Bronchial epithelial cell (primary cell): ENCODE measurements at regions not wholly inside any gene's neighbourhood (a gene's known extent, or its start where the extent isn't known, plus 50 kb on each side); places are given as distances from the start of the nearest gene placed in this dataset.

Experiments
- DNase-seq: peaks from one replicate; pipeline ENCODE4 v3.0.0-alpha.2; 2010; ENCODE audit warnings: low read depth
- FAIRE-seq: peaks from 2 replicates; lab custom pipeline; 2011; peaks lifted over from hg19 to GRCh38; lab: Jason Lieb, UNC
- H3K27me3 ChIP-seq: 2 replicates; pipeline ENCODE4 v1.5.1; 2011; ENCODE audit warnings: low read length; ENCODE audit not compliant: control insufficient read depth, insufficient read depth
- H3K36me3 ChIP-seq: 2 replicates; pipeline ENCODE4 v1.5.1; 2011; ENCODE audit warnings: low read length; ENCODE audit not compliant: control insufficient read depth, insufficient read depth
- H3K4me3 ChIP-seq: 2 replicates; pipeline ENCODE4 v1.5.1; 2011; ENCODE audit warnings: mild to moderate bottlenecking, low read depth, low read length, control low read depth
- TF ChIP-seq, protein P1 (sequence below): IDR thresholded peaks from 2 replicates; pipeline ENCODE4 v1.5.1; 2011; ENCODE audit warnings: mild to moderate bottlenecking, moderate library complexity, low read length, control low read depth, inconsistent platforms; ENCODE audit not compliant: insufficient read depth, severe bottlenecking

DNA sequence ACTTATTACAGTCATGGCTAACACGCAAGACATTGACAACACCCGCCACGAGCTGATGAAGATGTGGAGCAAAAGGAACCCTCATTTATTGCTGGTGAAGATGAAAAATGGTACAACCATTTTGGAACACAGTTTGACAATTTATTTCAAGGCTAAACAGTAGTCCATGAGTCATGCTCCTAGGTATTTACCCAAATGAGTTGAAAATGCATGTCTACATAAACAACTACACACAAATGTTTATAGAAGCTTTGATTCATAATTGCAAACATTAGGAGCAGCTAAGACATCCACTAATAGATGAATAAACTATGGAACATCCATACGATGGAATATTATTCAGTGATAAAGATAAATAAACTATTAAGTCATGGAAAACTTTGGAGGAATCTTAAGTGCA, 580.1 kb downstream of the RAPGEF2 start:
- no peak overlapping the region for H3K4me3 ChIP-seq
- H3K27me3 ChIP-seq: no peaks in the 10 kb centered on the region
- no peak for FAIRE-seq
- TF ChIP-seq, protein P1, sequence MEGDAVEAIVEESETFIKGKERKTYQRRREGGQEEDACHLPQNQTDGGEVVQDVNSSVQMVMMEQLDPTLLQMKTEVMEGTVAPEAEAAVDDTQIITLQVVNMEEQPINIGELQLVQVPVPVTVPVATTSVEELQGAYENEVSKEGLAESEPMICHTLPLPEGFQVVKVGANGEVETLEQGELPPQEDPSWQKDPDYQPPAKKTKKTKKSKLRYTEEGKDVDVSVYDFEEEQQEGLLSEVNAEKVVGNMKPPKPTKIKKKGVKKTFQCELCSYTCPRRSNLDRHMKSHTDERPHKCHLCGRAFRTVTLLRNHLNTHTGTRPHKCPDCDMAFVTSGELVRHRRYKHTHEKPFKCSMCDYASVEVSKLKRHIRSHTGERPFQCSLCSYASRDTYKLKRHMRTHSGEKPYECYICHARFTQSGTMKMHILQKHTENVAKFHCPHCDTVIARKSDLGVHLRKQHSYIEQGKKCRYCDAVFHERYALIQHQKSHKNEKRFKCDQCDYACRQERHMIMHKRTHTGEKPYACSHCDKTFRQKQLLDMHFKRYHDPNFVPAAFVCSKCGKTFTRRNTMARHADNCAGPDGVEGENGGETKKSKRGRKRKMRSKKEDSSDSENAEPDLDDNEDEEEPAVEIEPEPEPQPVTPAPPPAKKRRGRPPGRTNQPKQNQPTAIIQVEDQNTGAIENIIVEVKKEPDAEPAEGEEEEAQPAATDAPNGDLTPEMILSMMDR: no peak
- no peaks in the 10 kb centered on the region for H3K36me3 ChIP-seq
- peak; percentile 52 for DNase-seq

DNA sequence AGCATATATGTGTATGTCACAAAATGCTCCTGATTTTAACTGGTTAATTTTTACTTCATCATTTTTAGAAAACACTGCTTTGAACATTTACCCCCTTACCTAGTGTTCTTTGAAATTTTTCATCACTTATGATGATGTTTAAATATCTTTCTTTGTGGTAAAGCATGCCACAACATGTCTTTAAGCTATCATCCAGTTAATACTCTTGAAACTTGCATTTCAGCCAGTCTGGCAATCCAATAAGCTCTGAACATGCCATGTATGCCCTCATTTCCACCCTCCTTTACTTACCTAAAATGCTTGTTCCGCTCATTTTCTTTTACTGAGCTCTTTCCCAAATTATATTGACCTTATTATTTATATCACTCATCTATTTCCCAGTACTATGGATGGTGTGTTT, 581.2 kb downstream of the RAPGEF2 start:
- DNase-seq (peak; percentile 65), FAIRE-seq (no peak)
- no peak overlapping the region for H3K4me3 ChIP-seq

DNA sequence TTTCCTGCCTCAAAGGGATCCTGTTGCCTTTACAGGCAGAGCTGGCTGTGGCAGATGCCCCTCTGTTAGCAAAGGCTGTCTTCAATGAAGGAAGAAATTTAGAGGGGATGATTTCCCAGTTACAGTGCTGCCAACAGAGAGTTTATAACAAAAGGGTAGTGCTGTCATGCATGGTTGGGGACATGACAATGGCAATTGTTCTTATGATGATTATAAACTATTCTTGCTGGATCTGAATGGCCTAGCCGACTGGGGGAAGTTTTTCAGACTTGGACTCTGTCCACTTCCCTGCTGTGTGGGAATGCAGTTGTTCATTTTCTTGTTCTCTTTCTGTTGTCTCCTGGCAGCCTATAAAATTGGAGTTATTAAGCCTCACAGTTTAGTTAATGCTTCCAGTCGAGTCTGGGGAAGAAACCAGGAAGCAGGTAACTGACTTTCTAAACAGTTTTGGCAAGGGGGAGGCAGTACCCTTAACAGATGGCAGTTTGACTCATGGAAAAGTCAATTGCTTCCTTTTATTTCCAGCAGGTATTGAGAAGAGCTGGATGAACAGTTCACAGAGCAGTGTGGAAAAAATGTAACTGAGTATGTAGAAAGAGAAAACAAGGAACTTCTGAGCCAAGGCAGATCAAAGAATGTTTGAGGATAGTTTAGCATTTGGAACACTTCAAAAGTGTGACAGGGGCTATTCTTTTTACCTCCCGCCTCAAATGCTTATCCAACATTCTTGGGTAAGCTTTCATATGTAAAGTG, 582.6 kb downstream of the RAPGEF2 start:
- no peak for FAIRE-seq
- no peak overlapping the region for H3K4me3 ChIP-seq
- TF ChIP-seq, protein P1: no peak

More for the DNA sequence above, 581.2 kb downstream of the RAPGEF2 start:
- TF ChIP-seq, protein P1: no peak
- Histone ChIP-seq H3K36me3 (no peaks in the 10 kb centered on the region), H3K27me3 (no peaks in the 10 kb centered on the region)

DNA sequence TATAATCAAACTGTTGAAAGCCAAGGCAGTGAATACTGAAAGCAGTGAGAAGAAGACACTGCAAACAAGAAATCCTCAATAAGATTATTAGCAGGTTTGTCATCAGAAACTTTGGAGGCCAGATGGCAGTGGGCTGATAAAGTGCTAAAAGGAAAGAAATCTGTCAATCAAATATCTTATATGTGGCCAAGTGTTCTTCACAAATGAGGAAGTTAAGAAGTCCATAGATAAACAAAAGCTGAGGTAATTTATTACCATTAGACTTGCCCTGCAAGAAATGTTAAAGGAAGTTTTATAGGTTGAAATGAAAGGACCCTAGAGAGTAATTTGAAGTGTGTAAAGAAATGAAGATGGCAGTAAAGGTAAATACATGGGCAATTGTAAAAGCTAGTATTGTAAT, 586.6 kb downstream of the RAPGEF2 start:
- H3K36me3 ChIP-seq: no peaks in the 10 kb centered on the region
- DNase-seq (no peak), FAIRE-seq (no peak)
- no peak overlapping the region for H3K4me3 ChIP-seq
- H3K27me3 ChIP-seq: no peaks in the 10 kb centered on the region
- TF ChIP-seq, protein P1: no peak

More for the DNA sequence above, 582.6 kb downstream of the RAPGEF2 start:
- Histone ChIP-seq H3K27me3 (no peaks in the 10 kb centered on the region), H3K36me3 (no peaks in the 10 kb centered on the region)
- DNase-seq: no peak

DNA sequence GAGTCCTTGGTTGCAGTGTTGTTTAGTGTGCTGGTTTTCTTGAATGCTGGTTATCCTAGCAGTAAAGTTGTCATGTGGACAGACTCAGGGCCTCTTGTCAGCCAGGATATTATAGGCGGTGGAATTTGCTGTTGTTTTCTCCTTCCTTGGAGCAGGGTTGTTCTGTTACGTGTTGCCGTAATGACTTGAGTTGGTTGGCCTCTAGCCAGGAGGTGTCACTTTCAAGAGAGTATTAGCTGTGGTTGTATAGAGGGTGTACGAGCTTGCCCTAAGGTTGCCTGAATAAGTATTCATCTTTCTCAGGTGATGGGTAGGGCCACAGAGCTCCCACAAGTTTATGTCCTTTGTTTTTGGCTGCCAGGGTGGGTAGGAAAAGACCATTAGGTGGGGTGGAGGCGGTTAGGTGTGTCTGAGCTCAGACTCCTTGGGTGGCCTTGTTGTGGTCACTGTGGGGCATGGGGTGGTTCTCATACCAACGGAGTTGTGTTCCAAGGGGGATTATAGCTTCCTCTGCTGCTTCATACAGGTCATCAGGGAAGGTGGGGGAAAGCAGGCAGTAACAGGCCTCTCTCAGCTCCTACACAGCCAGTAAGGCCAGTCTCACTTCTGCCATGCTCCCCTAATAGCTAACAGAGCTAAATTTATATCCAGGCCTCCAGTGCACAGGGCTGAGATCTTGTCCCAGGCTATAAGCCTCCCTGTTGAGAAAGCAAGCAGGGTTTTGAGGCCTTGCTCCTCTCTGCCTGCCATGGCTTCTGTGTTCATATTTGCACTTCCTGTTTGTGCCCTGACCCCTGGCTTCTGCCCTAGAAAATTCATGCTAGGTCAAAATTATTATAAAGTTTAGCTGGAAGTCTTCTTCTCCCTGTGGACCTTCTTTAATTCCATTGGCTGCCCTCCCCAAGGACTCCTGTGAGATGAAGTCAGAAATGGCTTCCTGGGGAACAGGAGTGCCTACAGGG, 594.7 kb downstream of the RAPGEF2 start:
- Histone ChIP-seq H3K27me3 (no peaks in the 10 kb centered on the region), H3K4me3 (no peak overlapping the region), H3K36me3 (no peaks in the 10 kb centered on the region)
- DNase-seq (peak; percentile 27), FAIRE-seq (no peak)
- TF ChIP-seq, protein P1: no peak
